HL-60 (cell line): ENCODE measurements at regions not wholly inside any gene's neighbourhood (a gene's known extent, or its start where the extent isn't known, plus 50 kb on each side); places are given as distances from the start of the nearest gene placed in this dataset.

Source experiments
- POLR2AphosphoS5 ChIP-seq: IDR thresholded peaks from 2 replicates; pipeline ENCODE4 v1.6.1; 2012; ENCODE audit warnings: low read depth
- REST ChIP-seq: IDR thresholded peaks from 2 replicates; pipeline ENCODE4 v1.6.1; 2012; ENCODE audit warnings: low read depth; ENCODE audit not compliant: insufficient replicate concordance
- TF ChIP-seq, protein P1 (sequence below): IDR thresholded peaks from one replicate; pipeline ENCODE4 v1.5.1; 2011; ENCODE audit warnings: low read length, control low read depth, inconsistent platforms; ENCODE audit not compliant: insufficient read depth

DNA sequence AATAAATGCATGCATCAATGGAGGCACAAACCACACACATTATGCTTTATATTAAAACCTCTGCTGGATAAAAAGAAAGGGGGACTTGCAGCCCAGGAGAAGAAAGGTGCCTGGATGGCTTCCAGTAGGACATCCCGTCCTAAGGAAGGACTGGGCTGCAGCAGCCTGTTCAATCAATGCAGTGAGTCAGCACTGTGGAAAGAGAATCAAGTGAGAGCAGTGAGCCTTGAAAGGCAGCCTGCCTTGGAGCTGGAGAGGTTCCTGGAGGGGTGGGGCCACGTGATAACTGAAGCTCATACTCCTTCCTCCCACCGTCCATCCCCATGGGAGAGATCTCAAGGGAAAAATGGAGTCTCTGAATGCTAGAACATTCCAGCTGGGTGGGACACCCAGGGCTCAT, 501.2 kb downstream of the ADRA2A start:
- TF ChIP-seq, protein P1, sequence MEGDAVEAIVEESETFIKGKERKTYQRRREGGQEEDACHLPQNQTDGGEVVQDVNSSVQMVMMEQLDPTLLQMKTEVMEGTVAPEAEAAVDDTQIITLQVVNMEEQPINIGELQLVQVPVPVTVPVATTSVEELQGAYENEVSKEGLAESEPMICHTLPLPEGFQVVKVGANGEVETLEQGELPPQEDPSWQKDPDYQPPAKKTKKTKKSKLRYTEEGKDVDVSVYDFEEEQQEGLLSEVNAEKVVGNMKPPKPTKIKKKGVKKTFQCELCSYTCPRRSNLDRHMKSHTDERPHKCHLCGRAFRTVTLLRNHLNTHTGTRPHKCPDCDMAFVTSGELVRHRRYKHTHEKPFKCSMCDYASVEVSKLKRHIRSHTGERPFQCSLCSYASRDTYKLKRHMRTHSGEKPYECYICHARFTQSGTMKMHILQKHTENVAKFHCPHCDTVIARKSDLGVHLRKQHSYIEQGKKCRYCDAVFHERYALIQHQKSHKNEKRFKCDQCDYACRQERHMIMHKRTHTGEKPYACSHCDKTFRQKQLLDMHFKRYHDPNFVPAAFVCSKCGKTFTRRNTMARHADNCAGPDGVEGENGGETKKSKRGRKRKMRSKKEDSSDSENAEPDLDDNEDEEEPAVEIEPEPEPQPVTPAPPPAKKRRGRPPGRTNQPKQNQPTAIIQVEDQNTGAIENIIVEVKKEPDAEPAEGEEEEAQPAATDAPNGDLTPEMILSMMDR, result no peak
- no peak for TF ChIP-seq REST
- TF ChIP-seq POLR2AphosphoS5, result no peak
